ENCODE measurements at regions not wholly inside any gene's neighbourhood (a gene's known extent, or its start where the extent isn't known, plus 50 kb on each side); places are given as distances from the start of the nearest gene placed in this dataset.

DNA sequence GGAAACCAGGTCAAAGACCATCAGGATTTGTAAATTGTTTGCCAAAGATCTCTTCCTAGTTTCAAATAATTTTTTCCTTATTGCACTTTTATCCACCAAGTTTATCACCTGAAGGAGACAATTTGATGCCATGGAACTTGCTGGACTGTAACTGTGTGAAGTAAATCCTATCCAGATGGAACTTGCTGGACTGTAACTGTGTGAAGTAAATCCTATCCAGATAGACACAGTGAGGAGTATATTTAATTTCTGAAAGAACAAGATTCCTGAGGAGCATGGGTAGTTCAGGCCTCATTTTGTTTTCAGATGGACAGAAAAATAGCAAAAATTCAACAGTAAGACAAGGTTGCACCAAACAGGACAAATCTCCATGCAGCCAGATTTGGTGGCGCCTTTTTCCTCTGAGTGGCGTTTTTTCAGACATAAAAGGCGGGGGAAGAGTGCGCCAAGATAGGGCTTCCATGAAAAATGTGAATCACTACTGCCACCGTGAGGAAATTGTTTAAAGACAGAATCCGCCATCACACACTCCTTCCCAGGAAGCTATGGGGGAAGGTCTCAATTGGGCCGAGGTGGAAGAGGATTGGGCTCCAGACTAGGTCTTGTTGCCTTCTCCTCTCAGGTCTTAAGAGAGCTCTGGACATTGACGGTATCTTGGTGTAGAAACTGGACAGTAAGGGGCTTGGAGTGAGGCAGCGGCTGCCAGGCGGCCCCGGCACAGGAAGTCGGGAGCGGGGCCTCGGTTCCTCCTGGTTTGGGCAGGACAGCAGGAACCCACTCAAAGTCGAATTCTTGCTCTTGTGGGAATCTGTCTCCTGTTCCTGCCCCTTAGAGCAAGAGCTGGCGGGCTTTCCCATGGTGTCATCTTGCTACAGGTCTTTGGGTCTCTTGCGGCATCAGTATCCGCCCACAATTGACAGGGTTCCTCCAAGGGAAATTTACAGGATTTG is 234.7 kb downstream of the OR13H1 start:
- ATAC-seq (ENCODE audit: insufficient number of reproducible peaks, low FRiP score, low read depth) (no peak), DNase-seq (ENCODE audit: low spot score) (no peak)

DNA sequence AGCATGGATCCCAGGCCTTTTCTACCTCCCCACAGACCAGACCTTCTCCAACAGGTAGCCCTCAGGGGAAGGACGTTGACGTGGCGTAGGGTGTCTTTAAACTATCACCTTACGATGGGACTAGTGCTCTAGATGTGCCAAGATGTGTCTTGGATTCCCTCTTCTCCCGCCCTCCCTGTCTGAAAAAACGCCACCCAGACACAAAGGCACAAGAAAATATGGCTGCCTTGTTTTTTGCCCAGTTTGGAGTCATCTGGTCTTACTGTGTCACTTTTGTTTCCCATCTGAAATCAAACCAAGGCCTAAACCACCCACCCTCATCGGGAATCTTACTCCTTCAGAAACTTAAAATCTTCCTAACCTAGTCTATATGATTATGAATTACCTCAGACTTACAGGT is 235.4 kb downstream of the OR13H1 start:
- H3K4me3 ChIP-seq: no peak overlapping the region
- H3K4me1 ChIP-seq (ENCODE audit: control insufficient read depth in 1 of 2, low read depth in 2 of 2): no peaks in the 10 kb centered on the region
- H3K36me3 ChIP-seq: no peaks in the 10 kb centered on the region
- H3K27ac ChIP-seq: no peak overlapping the region
- TF ChIP-seq, protein P1, sequence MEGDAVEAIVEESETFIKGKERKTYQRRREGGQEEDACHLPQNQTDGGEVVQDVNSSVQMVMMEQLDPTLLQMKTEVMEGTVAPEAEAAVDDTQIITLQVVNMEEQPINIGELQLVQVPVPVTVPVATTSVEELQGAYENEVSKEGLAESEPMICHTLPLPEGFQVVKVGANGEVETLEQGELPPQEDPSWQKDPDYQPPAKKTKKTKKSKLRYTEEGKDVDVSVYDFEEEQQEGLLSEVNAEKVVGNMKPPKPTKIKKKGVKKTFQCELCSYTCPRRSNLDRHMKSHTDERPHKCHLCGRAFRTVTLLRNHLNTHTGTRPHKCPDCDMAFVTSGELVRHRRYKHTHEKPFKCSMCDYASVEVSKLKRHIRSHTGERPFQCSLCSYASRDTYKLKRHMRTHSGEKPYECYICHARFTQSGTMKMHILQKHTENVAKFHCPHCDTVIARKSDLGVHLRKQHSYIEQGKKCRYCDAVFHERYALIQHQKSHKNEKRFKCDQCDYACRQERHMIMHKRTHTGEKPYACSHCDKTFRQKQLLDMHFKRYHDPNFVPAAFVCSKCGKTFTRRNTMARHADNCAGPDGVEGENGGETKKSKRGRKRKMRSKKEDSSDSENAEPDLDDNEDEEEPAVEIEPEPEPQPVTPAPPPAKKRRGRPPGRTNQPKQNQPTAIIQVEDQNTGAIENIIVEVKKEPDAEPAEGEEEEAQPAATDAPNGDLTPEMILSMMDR (IDR thresholded peaks at IDR 0.05): no peak
- no peaks in the 10 kb centered on the region for H3K27me3 ChIP-seq (replicated peaks; ENCODE audit: insufficient read depth)
- no peak for ATAC-seq (ENCODE audit: insufficient number of reproducible peaks, low FRiP score, low read depth)
- no peak for DNase-seq (ENCODE audit: low spot score)
- no peaks in the 10 kb centered on the region for H3K9me3 ChIP-seq

More for the DNA sequence above, 234.7 kb downstream of the OR13H1 start:
- Histone ChIP-seq H3K27ac (no peak overlapping the region), H3K9me3 (no peaks in the 10 kb centered on the region), H3K4me1 (ENCODE audit: control insufficient read depth in 1 of 2, low read depth in 2 of 2) (no peaks in the 10 kb centered on the region), H3K36me3 (no peaks in the 10 kb centered on the region), H3K27me3 (replicated peaks; ENCODE audit: insufficient read depth) (no peaks in the 10 kb centered on the region), H3K4me3 (no peak overlapping the region)
- TF ChIP-seq, protein P1 (IDR thresholded peaks at IDR 0.05): no peak

DNA sequence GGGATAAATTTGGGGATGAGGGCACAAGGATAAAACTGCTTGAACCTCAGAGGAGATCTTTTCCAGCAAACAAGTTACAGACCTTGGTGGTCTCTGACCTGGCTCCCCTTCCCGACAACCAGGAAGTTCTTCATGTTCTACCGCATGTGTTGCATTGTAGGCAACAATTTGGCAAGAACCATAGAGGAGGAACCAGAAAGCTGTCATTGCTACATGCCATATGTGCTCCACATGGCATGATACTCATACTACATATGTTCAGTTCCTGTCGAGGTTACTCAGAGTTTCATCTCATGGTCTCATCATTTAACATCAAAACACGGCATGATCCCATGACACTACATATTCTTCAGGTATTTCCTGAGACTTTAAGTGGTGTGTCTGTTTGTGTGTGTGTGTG is 235.9 kb downstream of the OR13H1 start:
- TF ChIP-seq, protein P1 (IDR thresholded peaks at IDR 0.05): no peak
- no peak overlapping the region for H3K4me3 ChIP-seq
- no peaks in the 10 kb centered on the region for H3K4me1 ChIP-seq (ENCODE audit: control insufficient read depth in 1 of 2, low read depth in 2 of 2)
- ATAC-seq (ENCODE audit: insufficient number of reproducible peaks, low FRiP score, low read depth) (no peak), DNase-seq (ENCODE audit: low spot score) (no peak)
- H3K27me3 ChIP-seq (replicated peaks; ENCODE audit: insufficient read depth): no peaks in the 10 kb centered on the region
- H3K36me3 ChIP-seq: no peaks in the 10 kb centered on the region
- H3K27ac ChIP-seq: no peak overlapping the region
- no peaks in the 10 kb centered on the region for H3K9me3 ChIP-seq

DNA sequence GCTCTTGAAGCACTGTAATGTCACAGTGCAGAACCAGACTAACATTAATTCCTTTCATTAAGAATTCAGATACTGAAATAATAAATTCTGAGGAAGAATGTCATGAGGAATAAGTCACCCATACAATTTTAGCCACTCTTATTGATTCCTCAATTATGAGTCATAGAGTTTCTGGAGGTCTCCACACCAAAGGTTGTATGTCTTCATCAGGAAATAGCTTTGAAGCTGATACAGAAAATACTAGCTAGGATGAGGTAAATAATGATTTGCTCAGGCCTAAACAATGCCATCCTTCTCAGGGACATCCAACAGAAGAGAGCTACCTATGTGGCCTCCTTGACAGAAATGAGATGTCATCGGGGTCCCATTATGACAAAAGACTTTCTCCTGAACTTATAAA is 238.8 kb downstream of the OR13H1 start:
- no peaks in the 10 kb centered on the region for H3K9me3 ChIP-seq
- no peaks in the 10 kb centered on the region for H3K36me3 ChIP-seq
- ATAC-seq (ENCODE audit: insufficient number of reproducible peaks, low FRiP score, low read depth) (no peak), DNase-seq (ENCODE audit: low spot score) (no peak)
- no peaks in the 10 kb centered on the region for H3K4me1 ChIP-seq (ENCODE audit: control insufficient read depth in 1 of 2, low read depth in 2 of 2)
- no peaks in the 10 kb centered on the region for H3K27me3 ChIP-seq (replicated peaks; ENCODE audit: insufficient read depth)
- TF ChIP-seq, protein P1 (IDR thresholded peaks at IDR 0.05): no peak
- no peak overlapping the region for H3K27ac ChIP-seq
- no peak overlapping the region for H3K4me3 ChIP-seq

DNA sequence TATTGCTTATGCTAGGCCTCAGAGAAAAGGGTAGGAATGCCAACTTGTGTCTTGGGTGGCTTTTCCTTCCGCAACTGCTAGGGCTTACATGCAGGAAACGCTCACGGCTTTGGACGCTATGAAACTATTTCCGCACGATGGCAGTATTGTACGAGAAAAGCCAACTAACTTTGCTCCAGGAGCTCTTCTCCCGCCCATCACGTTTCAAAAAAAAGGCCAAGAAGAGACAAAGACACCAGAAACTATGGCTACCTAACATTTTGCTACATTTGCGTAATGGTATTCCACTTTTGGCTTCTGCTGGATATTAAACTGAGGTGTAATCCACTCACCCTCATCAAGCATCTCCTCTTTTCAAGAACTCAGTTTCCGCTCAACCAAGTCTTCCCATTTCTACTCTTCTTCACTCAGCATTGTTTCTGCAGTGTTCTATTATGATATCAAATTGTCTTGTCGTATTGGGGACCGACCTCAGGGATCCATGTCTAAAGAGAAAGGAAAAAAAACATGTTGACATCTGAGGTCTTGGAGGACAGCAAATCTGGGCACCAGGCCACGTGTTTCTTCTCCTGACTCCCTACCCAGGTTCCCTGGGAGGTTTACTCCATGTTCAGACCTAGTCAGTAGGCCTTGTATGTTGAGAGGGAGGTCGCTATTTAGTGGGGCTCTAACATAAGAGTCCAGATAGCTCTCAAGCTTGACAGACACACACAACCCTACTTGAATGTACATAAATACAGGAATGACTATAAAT is 239.4 kb upstream of the STK26 start:
- ATAC-seq (ENCODE audit: insufficient number of reproducible peaks, low FRiP score, low read depth) (no peak), DNase-seq (ENCODE audit: low spot score) (no peak)
- Histone ChIP-seq H3K9me3 (no peaks in the 10 kb centered on the region), H3K4me1 (ENCODE audit: control insufficient read depth in 1 of 2, low read depth in 2 of 2) (no peaks in the 10 kb centered on the region), H3K27me3 (replicated peaks; ENCODE audit: insufficient read depth) (no peaks in the 10 kb centered on the region), H3K36me3 (no peaks in the 10 kb centered on the region), H3K27ac (no peak overlapping the region), H3K4me3 (no peak overlapping the region)
- TF ChIP-seq, protein P1 (IDR thresholded peaks at IDR 0.05): no peak
